ENCODE measurements at regions not wholly inside any gene's neighbourhood (a gene's known extent, or its start where the extent isn't known, plus 50 kb on each side); places are given as distances from the start of the nearest gene placed in this dataset.

GRCh38 chr1:29502225-29502910 lies 266.0 kb downstream of the PTPRU start:
- DNase-seq = no peak

- no peak for DNase-seq
Observed at GRCh38 chr1:29501227-29501976, 265.1 kb downstream of the PTPRU start.

GRCh38 chr1:29500651-29501050 lies 264.3 kb downstream of the PTPRU start:
- no peak for DNase-seq

- DNase-seq = no peak
Observed at GRCh38 chr1:29500041-29500440, 263.7 kb downstream of the PTPRU start.

- DNase-seq = no peak
Observed at GRCh38 chr1:29499104-29499650, 262.9 kb downstream of the PTPRU start.

DNA sequence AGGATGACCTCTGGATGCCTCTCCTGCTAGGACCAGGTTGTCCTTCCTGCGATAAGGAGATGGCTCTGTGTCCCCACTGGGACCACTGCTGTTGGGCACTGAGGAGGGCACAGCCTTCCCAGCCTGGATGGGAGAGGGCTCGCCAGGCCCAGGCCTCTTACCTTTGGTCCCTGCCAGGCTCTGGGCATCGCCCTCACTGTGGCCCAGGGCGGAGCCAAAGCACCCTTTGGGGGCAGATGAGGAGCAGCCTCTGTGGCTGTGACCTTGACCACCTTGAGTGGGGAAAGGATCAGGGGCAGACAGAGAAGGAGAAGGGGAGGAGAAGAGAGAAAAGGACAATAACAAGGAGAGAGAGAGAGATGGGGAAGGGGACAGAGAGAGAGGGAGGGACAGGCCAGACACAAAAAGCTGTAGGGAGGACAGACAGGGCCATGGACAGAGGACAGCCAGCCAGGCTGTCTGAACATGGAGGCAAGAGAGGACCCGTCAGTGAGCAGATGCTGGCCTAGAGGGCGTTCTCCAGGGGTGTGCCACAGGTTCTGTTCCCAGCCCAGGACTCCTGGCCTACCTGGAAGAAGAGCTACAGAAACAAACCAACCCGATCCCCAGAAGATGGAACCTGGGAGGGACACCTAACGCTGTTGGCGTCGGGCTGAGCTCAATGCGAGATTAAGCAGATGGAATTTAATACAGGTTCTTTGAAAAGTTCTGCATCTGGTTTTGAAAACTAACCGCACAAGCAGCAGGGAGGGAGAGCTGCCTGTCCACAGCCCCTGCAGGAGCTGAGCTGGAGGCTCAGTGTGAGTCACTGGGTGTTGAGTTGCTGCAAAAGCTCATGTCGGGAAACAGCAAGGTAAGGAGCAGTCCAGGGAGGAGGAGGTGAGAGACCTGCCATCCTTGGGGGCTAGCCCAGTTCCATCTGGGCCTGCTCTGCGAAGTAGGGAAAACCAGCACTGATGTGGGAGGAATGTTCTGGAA lies 262.1 kb downstream of the PTPRU start:
- DNase-seq = no peak

- no peak for DNase-seq
Observed at GRCh38 chr1:29497395-29498125, 261.2 kb downstream of the PTPRU start.

GRCh38 chr1:29496701-29497100 lies 260.4 kb downstream of the PTPRU start:
- no peak for DNase-seq

DNA sequence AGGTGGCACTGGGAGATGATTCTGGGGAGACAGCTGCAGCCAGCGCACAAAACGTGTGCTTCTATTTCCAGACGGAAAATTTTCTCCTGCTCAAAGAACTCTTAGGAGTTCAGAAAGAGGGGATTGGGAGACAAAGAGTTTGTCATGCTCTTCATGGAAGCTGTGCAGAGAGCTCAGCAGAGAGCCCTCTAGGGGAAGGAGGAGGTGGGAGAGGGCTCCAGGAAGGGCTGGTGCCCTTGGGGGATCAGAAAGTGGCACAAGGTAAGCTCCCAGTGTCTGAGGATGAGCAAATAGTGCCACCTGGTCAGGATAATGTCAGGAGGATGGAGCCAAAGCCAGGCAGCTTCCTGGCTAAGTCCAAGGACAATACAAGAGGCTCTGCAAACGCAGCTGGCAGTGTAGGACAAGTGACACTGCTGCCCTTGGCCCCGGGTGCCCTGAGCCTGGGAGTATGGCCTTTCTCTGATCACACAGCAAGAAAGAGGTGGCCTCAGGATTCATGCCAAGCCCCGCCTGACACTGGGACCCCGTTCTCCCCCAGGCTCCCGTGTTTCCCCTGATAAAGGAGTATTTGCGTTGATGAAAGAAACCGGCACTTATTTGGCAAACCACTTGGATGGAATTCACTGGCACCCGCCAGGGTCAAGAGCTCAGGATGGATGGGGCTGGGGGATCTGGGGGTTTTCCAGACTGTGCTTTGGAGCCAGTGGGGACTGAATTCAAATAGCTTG lies 254.0 kb downstream of the PTPRU start:
- DNase-seq = no peak

GRCh38 chr1:29489471-29489870 lies 253.1 kb downstream of the PTPRU start:
- DNase-seq = no peak

DNA sequence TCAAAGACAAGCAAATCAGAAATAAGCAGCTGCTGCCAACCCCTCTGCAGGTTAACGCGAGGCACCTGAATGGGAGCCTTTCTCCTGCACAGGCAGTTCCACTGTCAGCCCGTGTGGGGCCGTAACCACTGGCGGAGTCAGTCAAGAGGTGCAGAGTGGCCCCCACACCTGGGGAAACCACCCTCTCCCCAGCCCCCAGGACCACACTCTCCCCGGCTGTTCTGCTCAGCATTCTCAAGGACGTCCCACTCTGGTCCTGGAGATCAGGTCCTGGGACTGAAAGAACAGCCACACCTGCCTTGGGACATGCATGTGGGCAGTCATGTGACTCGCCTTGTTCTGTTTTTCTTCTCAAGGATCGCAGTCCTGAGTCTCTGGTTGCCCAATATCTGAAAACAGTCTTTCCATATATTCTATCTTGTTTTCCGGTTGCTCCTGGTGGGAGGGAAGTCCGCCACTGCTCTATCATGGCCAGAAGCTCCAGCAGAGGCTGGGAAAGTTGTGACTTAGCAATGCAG lies 252.5 kb downstream of the PTPRU start:
- no peak for DNase-seq

GRCh38 chr1:29488086-29488793 lies 251.9 kb downstream of the PTPRU start:
- DNase-seq = no peak

- no peak for DNase-seq
Observed at GRCh38 chr1:29487291-29487690, 251.0 kb downstream of the PTPRU start.

DNA sequence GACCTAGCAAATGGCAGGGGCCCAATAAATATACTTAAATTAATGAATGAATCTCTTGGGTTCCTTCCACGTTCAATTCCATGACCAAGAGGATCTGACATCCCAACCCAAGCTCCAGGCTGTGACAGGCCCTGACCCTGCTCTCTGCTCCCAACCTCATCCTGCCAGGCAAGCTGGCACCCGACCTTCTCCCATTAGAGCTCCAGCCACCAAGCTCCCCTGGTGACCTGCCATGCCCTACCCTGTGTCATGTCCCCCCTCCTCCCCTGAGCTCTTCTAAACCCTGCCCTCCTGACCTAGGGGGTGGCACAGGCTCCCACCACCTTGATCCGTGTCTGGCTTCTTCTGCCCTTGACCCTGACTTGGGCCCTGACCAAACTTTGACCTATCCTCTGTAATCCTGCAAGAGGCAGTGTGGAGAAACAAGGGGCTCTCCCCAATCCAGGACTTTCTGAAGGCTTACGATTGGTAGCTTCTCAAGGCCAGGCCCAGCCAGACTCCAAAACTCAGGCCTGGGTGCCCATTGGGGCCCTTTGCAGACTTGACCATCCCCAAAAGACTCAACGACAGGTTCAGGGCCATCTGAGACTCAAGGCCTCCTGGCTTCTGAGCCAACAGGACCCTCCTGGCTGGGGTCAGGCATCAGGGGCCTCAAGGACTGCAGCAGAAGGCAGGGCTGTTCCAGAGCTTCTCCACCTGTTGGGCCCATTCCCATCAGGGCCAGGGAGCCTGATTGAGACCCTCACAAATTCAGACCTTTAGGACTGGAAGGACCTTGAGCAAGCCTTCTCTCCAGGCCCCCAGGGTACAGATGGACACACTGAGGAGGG lies 249.0 kb downstream of the PTPRU start:
- no peak for DNase-seq

DNA sequence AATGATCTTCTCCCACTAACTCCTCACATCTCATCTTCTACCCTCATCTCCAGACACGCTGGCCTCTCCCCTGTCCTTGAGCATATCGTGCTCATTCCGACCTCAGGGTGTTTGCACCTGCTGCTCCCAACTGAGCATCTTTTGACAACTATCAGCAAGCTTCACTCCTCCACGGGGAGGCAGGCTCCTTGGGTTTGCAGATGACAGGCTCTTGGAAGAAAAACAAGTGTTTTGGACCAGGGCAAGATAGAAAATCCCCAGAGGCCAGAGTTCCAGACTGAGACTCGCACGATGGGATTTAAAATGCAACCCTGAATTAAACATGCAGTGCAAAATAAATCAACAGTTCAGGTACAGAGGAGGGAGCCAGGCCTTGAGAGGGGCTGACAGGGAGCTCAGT lies 246.7 kb downstream of the PTPRU start:
- no peak for DNase-seq

DNA sequence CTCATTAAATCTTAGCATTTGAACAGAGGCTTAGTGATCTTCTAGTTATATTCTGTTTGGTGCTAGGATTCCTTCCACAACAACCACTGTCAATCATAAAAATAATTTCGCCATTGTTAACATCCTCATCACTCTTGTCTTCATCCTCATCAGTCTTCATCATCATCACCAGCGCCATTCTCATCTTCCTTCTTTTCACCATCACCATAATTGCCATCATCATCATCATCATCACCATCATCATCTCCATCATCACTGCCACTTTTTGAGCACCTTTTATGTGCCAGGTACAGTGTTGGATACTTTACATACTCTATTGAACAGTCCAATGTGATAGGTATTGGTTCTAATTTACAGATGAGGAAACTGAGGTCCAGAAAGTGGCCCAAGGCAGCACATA lies 245.7 kb downstream of the PTPRU start:
- DNase-seq = no peak

- DNase-seq = no peak
Observed at GRCh38 chr1:29481031-29481430, 244.7 kb downstream of the PTPRU start.

DNA sequence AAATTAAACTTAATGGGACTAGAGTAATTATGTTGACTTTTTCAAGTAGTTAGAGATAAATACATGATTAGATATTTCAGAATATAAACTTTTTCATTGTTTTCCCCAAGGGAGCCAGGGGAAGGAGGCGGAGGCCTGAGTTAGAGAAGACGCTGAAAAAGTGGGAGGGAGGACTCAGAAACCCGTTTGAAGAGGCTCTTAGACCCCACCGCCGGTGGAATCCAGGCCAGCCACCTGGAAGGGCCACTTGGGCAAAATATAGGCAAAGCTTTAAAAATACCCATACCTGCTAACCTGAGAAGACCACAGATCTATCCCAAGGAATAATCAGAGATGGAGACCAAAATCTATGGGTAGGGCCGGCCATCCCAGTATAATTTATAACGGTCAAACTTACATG lies 242.6 kb downstream of the PTPRU start:
- no peak for DNase-seq

GRCh38 chr1:29478151-29478791 lies 241.9 kb downstream of the PTPRU start:
- no peak for DNase-seq
